ENCODE measurements at regions not wholly inside any gene's neighbourhood (a gene's known extent, or its start where the extent isn't known, plus 50 kb on each side); places are given as distances from the start of the nearest gene placed in this dataset.

GRCh38 chr5:6222899-6223298, 155.4 kb downstream of the MED10 start:
- no peak for TF ChIP-seq CTCF (conservative IDR thresholded peaks at IDR 0.05; ENCODE audit: low read depth, low read length)
- no peak for TF ChIP-seq EZH2 (IDR thresholded peaks at IDR 0.05; ENCODE audit: borderline replicate concordance, low read depth, low read length, poor library complexity, severe bottlenecking)
